ENCODE measurements at regions not wholly inside any gene's neighbourhood (a gene's known extent, or its start where the extent isn't known, plus 50 kb on each side); places are given as distances from the start of the nearest gene placed in this dataset.
"Not testable (repeated sequence)": the region's sequence is repeated elsewhere in the genome, so short reads cannot be mapped to it uniquely, and the experiment has no call there.

GRCh38 chr22:23500508-23501260 is 79.4 kb downstream of the IGLL1 start:
- DNase-seq, result peak; percentile 51

DNA sequence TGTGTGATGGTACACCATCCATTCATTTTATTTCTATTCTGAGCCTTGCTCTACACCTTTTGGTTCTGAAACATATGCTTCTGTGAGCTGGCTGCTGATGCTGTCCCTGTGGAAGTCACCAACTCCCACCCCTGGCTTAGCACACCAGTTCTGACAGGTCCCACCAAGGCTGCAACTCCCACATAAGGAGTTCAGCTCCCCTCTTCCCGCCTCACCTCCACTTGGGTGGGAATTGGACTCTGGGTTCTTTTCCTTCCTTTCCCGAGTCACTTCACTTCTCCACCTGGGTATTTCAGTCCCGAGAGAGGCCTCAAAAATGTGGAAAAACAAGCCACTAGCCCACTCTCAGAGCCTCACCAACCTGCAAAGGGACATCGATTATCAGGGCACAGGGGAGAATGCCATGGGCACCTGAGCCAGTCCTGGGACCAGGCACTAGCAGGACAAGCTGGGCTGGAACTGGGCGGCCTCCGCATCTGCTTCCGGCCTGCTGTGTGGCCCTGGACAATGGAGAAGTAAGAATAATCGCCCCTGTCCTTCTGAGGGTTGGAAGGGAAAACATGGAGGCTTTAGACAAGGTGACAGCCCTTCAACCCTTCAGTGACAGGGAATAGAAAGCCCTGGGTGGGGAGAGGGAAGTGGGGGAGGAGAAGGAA is 80.1 kb downstream of the IGLL1 start:
- DNase-seq, result no peak

- DNase-seq, result no peak
These were observed 81.0 kb downstream of the IGLL1 start for GRCh38 chr22:23498811-23499798.

DNA sequence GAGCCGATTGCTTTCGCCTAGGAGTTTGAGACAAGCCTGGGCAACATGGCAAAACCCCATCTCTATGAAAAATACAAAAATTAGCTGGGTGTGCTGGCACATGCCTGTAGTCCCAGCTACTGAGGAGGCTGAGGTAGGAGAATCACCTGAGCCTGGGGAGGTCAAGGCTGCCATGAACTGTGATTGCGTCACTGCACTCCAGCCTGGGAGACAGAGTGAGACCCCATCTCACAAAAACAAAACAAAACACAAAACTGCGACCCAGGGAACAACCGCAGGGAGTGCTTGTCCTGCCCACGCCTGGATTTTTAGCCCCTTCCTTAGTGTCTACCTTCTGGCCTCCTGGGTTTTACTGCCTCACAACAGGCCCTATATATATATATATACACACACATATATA is 82.2 kb downstream of the IGLL1 start:
- not testable (repeated sequence) for DNase-seq

GRCh38 chr22:23497016-23497885 is 82.8 kb downstream of the IGLL1 start:
- DNase-seq, result no peak

DNA sequence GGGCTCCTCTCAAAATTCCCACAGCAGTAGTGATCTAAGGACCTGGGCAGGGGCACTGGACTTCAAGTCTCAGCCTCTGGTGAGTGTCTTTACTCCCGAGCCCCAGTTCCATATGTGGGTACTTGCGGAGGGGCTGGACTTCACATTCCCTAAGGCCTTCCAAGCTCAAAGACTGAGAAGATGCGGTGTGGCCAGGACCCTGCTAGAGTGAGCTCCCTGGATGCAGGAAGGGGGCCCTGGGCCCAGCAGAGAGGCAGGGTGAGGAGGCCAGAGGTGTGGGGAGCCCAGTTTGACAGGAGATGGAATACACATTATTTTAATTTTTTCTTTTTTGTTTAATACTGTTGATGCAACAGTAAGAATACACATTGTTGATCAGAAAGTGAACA is 83.7 kb downstream of the IGLL1 start:
- no peak for DNase-seq

- DNase-seq, result no peak
These were observed 84.3 kb downstream of the IGLL1 start for GRCh38 chr22:23495614-23496444.

GRCh38 chr22:23494930-23495266 is 85.2 kb downstream of the IGLL1 start:
- DNase-seq, result no peak

GRCh38 chr22:23485490-23485889 is 94.6 kb downstream of the IGLL1 start:
- no peak for DNase-seq

GRCh38 chr22:23484651-23485050 is 95.4 kb downstream of the IGLL1 start:
- DNase-seq, result no peak

- no peak for DNase-seq
These were observed 98.7 kb downstream of the IGLL1 start for GRCh38 chr22:23481369-23481768.

DNA sequence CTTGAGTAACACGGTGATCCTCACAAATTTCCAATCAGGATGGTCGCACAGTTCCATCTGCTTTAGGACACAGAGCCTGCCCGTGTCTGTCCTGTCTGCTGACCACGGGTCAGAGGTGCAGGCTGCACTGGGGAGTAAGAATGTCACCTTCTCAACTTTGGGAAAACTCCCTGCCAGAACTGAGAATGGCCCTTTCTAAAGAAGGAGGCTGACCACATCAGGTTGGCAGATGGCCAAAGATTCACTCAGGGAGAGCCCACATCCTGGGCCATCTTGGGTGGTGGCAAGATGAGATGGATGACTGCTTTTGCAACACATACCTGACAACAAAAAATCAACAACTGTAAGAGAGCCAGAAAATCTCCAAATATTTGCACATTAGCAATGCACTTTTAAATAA is 101.9 kb downstream of the IGLL1 start:
- no peak for DNase-seq

- DNase-seq, result peak; percentile 76
These were observed 105.6 kb downstream of the IGLL1 start for GRCh38 chr22:23474531-23474930.

DNA sequence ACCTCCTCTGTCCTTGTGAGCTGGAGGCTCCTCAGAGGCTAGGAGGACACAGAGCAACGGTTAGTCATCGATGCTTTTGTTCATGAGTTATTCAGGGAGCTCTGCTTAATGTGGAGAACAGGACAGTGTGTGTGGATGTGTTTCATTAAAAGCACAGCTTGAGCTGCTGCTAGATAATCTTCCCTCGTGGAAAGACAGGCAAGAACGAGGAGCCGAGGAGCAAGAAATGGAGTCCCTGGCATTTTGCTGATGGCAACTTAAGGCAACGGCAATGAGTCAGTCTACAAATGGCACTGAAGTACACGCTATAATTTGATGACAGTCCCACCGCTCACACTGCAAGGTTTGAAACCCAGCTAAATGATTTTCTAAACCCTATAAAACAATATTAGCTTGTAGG is 106.2 kb downstream of the IGLL1 start:
- DNase-seq, result no peak

GRCh38 chr22:23472376-23472775 is 107.7 kb downstream of the IGLL1 start:
- not testable (repeated sequence) for DNase-seq

DNA sequence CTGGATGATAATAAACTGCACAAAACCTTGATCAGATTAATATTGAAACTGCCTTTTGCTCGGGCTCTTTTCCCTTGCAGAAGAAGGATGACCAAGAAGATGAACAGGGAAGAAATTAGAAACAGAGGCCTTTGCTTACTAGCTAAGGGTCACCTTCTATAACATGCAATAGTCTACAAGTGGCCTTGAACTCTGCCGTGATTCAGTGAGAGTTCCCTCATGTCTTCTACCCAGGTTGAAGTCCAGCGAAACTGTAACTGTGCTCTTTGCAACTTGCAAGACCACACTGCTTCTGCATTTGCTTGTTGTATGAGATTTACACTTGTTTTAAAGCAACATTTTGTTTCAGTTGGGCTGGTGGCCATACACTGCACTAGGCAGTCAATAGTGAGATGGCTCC is 108.4 kb downstream of the IGLL1 start:
- DNase-seq, result no peak

DNA sequence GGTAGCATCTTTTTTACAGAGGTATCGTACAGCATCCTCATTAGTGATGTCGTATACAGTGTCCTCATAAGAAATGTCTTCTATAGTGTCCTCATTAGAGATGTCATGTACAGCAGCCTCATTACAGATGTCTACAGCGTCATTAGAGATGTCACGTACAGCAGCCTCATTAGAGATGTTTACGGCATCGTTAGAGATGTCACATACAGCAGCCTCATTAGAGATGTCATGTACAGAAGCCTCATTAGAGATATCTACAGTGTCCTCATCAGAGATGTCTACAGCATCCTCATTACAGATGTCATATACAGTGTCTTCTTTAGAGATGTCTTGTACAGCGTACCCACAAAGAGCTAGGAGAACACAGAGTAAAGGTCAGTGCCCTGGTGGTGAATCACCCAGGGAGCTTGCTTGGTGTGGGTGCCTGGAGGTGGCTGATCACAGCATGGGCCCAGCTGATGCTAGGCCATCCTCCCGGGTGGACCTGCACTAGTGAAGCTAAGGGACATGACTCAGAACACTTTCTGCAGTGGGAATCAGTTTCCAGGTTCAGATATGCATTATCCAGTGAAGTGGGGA is 109.2 kb downstream of the IGLL1 start:
- no peak for DNase-seq

GRCh38 chr22:23467721-23468294 is 112.3 kb downstream of the IGLL1 start:
- no peak for DNase-seq

GRCh38 chr22:23466351-23466750 is 113.7 kb downstream of the IGLL1 start:
- DNase-seq, result no peak

GRCh38 chr22:23464796-23465195 is 115.3 kb downstream of the IGLL1 start:
- not testable (repeated sequence) for DNase-seq
